ENCODE measurements at regions not wholly inside any gene's neighbourhood (a gene's known extent, or its start where the extent isn't known, plus 50 kb on each side); places are given as distances from the start of the nearest gene placed in this dataset.

DNA sequence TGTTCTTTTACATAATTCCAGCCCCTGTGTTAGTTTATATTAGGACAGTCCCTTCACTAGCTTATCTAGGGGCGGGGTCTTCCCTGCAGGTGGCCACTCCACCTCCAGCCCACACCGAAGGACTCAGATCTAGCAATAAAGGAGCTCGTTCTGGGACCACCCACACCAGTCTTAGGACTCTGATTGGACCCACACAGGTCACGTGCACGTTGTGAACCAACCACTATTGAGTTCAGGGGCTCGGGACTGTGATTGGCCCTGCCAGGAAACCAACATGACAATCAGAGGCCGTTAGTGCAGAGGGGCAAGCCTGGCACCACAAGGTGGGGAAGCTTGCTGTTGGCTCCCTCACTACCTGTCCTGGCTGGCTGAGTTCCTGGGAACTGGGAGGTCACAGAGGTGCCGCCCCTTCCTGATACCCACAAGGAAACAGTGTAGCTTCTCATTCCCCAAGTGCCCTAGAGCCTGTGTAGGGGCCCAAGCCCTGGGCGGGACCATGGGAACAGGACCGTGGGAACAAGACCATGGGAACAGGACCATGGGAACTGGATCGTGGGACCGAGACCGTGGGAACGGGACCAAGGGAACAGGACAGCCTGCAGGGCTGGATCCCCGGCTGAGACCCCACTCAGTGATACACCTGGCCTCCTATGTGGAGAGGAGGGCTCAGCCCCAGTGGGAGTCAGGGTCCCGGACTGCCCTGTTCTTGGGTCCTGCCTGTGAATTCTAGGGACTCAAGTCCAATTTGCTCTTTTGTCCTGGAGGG lies 297.8 kb downstream of the ADGRD1 start:
- no peaks in the 10 kb centered on the region for H3K36me3 Mint-ChIP-seq

DNA sequence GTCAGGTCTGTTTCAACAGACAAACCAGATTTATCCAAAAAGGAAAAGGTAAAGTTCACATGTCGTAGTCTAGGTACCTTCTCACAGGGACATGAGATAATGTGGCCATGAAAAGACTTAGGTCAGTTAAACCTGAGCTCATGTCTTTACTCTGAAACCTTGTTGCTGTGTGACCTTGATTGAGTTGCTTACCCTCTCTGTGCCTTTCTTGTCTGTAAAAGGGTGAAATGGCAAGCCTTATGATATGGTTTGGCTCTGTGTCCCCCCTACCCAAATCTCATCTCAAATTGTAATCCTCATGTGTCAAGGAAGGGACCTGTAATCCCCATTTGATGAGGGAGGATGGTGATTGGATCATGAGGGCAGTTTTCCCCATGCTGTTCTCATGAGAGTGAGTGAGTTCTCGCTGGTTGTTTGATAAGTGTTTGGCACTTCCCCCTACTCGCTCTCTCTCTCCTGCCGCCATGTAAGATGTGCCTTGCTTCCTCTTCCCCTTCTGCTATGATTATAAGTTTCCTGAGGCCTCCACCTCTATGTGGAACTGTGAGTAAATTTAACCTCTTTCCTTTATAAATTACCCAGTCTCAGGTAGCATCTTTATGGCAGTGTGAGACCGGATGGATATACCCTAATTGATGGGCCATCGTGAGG lies 299.8 kb downstream of the ADGRD1 start:
- Mint-ChIP-seq H3K27ac (no peak overlapping the region), H3K4me3 (no peak overlapping the region), H3K27me3 (ENCODE audit: low read depth) (peaks cover 41% of the 10 kb centered on the region), H3K36me3 (no peaks in the 10 kb centered on the region), H3K4me1 (no peaks in the 10 kb centered on the region), H3K9me3 (no peaks in the 10 kb centered on the region)
- TF ChIP-seq, protein P1, sequence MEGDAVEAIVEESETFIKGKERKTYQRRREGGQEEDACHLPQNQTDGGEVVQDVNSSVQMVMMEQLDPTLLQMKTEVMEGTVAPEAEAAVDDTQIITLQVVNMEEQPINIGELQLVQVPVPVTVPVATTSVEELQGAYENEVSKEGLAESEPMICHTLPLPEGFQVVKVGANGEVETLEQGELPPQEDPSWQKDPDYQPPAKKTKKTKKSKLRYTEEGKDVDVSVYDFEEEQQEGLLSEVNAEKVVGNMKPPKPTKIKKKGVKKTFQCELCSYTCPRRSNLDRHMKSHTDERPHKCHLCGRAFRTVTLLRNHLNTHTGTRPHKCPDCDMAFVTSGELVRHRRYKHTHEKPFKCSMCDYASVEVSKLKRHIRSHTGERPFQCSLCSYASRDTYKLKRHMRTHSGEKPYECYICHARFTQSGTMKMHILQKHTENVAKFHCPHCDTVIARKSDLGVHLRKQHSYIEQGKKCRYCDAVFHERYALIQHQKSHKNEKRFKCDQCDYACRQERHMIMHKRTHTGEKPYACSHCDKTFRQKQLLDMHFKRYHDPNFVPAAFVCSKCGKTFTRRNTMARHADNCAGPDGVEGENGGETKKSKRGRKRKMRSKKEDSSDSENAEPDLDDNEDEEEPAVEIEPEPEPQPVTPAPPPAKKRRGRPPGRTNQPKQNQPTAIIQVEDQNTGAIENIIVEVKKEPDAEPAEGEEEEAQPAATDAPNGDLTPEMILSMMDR (IDR thresholded peaks at IDR 0.05; ENCODE audit: unreplicated experiment): no peak
- no peak for DNase-seq (ENCODE audit: low spot score in 2 of 2, unreplicated experiment in 2 of 2)

More for the DNA sequence above, 297.8 kb downstream of the ADGRD1 start:
- Mint-ChIP-seq H3K27ac (no peak overlapping the region), H3K4me1 (no peaks in the 10 kb centered on the region), H3K4me3 (no peak overlapping the region), H3K27me3 (ENCODE audit: low read depth) (peaks cover 43% of the 10 kb centered on the region), H3K9me3 (no peaks in the 10 kb centered on the region)
- DNase-seq (ENCODE audit: low spot score in 2 of 2, unreplicated experiment in 2 of 2): no peak
- TF ChIP-seq, protein P1 (IDR thresholded peaks at IDR 0.05; ENCODE audit: unreplicated experiment): no peak

DNA sequence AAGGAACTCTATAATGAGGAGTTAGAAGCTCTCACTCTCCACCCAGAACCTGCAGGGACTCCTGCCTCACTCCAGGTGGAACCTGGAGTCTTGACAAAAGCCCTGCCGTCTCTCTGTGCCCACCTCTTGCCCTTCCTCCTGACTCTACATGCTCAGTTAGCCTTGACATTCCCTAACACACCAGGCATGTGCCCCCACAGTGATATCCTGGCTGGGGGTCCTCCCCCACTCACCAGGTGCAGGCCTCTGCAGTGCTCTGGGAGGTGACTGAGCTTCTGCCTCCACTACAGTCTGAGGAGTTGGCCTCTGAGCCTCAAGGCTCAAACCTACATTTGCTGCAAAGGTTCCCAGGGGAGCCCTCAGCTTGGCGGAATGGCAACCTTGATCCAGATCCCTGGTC lies 300.7 kb downstream of the ADGRD1 start:
- no peak for DNase-seq (ENCODE audit: low spot score in 2 of 2, unreplicated experiment in 2 of 2)
- TF ChIP-seq, protein P1 (IDR thresholded peaks at IDR 0.05; ENCODE audit: unreplicated experiment): no peak
- Mint-ChIP-seq H3K27me3 (ENCODE audit: low read depth) (peaks cover 37% of the 10 kb centered on the region), H3K27ac (no peak overlapping the region), H3K36me3 (no peaks in the 10 kb centered on the region), H3K4me1 (no peaks in the 10 kb centered on the region), H3K9me3 (no peaks in the 10 kb centered on the region), H3K4me3 (no peak overlapping the region)

DNA sequence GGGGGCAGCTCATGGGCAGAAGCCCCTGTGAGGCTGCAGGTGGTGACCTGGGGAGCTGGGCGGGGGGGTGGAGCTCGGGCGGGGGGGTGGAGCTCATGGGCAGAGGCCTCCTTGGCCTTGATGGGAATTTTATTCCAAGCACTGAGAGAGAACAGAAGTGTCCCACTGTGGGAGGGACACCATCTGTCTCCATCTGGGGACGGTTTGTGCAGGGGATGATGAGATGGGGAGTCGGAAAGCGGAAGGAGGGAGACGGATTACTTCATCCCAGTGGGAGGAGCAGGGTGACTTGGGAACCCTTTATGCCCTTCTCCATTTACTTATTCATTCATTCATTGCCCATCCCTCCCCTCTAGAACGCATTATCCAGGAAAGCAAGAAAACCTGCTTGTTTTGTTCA lies 304.7 kb downstream of the ADGRD1 start:
- no peaks in the 10 kb centered on the region for H3K9me3 Mint-ChIP-seq
- DNase-seq (ENCODE audit: low spot score in 2 of 2, unreplicated experiment in 2 of 2): no peak
- H3K27ac Mint-ChIP-seq: no peak overlapping the region
- peaks cover 50% of the 10 kb centered on the region for H3K27me3 Mint-ChIP-seq (ENCODE audit: low read depth)
- TF ChIP-seq, protein P1 (IDR thresholded peaks at IDR 0.05; ENCODE audit: unreplicated experiment): no peak
- no peak overlapping the region for H3K4me3 Mint-ChIP-seq
- no peaks in the 10 kb centered on the region for H3K36me3 Mint-ChIP-seq
- no peaks in the 10 kb centered on the region for H3K4me1 Mint-ChIP-seq

DNA sequence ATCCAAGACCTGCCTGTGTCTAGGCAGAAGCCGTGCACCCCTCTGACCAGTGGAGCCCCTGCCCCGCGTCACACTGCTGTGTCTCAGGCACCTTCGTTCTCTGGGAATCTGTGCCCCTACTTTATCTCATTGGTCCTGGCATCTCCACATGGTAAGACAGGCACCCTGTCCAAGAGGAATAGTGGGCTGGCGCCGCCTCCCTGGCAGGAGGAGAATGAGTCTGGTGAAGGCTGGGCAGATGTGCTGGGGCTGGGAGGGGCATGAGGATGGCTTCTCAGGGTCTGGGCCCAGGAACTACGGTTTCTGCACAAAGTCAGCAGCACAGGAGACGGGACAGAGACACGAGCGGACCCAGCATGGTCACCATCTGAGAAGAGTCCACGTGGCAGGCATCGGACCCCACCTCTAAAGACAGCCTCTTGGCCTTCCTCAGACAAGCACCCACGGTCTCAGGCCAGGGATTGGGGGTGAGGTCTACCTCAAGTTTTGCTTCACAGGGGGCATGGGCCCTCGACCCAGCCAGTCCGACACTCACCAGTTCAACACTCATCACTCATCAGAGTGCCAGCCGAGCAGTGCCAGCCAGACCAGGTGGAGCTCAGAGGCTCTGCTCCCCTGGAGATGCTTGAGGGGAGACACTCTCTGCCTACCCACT lies 306.7 kb downstream of the ADGRD1 start:
- no peaks in the 10 kb centered on the region for H3K36me3 Mint-ChIP-seq
- TF ChIP-seq, protein P1 (IDR thresholded peaks at IDR 0.05; ENCODE audit: unreplicated experiment): no peak
- no peak overlapping the region for H3K27ac Mint-ChIP-seq
- no peaks in the 10 kb centered on the region for H3K4me1 Mint-ChIP-seq
- peaks cover 46% of the 10 kb centered on the region for H3K27me3 Mint-ChIP-seq (ENCODE audit: low read depth)
- no peaks in the 10 kb centered on the region for H3K9me3 Mint-ChIP-seq
- DNase-seq (ENCODE audit: low spot score in 2 of 2, unreplicated experiment in 2 of 2): no peak
- no peak overlapping the region for H3K4me3 Mint-ChIP-seq
